Colonic mucosa (tissue), 4 donors: ENCODE measurements at regions not wholly inside any gene's neighbourhood (a gene's known extent, or its start where the extent isn't known, plus 50 kb on each side); places are given as distances from the start of the nearest gene placed in this dataset.

Experiments
- DNase-seq: peaks from one replicate; pipeline ENCODE4 v3.0.0-alpha.2; 2020
- H3K27ac ChIP-seq: fragments of 200-600 bp; one replicate; pipeline ENCODE4 v1.8.0; 2021
- H3K27me3 ChIP-seq: fragments of 200-600 bp; one replicate; pipeline ENCODE4 v1.8.0; 2021
- H3K36me3 ChIP-seq: fragments of 200-600 bp; one replicate; pipeline ENCODE4 v1.8.0; 2021
- H3K4me1 ChIP-seq: fragments of 200-600 bp; one replicate; pipeline ENCODE4 v1.8.0; 2021; ENCODE audit warnings: mild to moderate bottlenecking
- H3K4me3 ChIP-seq: fragments of 200-600 bp; one replicate; pipeline ENCODE4 v1.8.0; 2021
- H3K9ac ChIP-seq, 2 donors: one replicate each; pipeline ENCODE4 v1.7.0; 2013; ENCODE audit warnings: control low read depth in 2 of 2, low read depth in 2 of 2, low read length in 2 of 2
- H3K9me3 ChIP-seq: fragments of 200-600 bp; one replicate; pipeline ENCODE4 v1.8.0; 2021
- intact Hi-C: fragments of 100-400 bp; cut with DNase I; formaldehyde crosslinking; loops from one replicate; pipeline ENCODE4 v1.14.1; 2022
- TF ChIP-seq, protein P1 (sequence below): fragments of 200-600 bp; IDR thresholded peaks from one replicate; pipeline ENCODE4 v1.8.0; 2022; ENCODE audit warnings: antibody characterized with exemption, mild to moderate bottlenecking
- donor health status: healthy.
- donor health status: DM: no; HTN: no; CAD: no.
- donor health status: DM: no; HTN: no; CAD: no.

GRCh38 chr14:40887912-40888311 lies 718.8 kb upstream of the LRFN5 start:
- no peak overlapping the region for H3K27ac ChIP-seq
- no peaks in the 10 kb centered on the region for H3K36me3 ChIP-seq
- no peaks in the 10 kb centered on the region for H3K27me3 ChIP-seq
- no peaks in the 10 kb centered on the region for H3K4me1 ChIP-seq
- intact Hi-C loops: no loop called here
- TF ChIP-seq, protein P1, sequence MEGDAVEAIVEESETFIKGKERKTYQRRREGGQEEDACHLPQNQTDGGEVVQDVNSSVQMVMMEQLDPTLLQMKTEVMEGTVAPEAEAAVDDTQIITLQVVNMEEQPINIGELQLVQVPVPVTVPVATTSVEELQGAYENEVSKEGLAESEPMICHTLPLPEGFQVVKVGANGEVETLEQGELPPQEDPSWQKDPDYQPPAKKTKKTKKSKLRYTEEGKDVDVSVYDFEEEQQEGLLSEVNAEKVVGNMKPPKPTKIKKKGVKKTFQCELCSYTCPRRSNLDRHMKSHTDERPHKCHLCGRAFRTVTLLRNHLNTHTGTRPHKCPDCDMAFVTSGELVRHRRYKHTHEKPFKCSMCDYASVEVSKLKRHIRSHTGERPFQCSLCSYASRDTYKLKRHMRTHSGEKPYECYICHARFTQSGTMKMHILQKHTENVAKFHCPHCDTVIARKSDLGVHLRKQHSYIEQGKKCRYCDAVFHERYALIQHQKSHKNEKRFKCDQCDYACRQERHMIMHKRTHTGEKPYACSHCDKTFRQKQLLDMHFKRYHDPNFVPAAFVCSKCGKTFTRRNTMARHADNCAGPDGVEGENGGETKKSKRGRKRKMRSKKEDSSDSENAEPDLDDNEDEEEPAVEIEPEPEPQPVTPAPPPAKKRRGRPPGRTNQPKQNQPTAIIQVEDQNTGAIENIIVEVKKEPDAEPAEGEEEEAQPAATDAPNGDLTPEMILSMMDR: no peak
- H3K9me3 ChIP-seq: no peaks in the 10 kb centered on the region
- no peak overlapping the region for H3K4me3 ChIP-seq
- no peak for DNase-seq
- no peak overlapping the region for H3K9ac ChIP-seq

DNA sequence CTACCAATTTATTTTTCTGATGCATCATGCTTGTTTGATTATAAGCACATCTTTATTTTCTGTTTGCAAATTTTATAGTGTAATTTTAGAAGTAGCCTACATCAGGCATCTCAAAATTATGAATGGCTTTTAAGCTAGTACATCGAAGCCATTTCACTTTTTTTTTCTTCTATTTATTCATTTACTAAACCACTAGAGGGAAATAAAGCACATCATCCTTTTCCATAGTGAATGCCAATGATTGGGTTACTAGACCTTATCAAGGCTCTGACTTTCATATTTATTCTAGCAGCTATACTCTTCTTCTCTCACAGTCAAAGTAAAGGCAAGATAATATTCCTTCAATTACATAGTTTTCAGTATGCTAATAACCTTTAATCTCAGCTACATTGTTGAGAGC lies 736.4 kb upstream of the LRFN5 start:
- no peak for DNase-seq
- intact Hi-C loops: no loop called here

DNA sequence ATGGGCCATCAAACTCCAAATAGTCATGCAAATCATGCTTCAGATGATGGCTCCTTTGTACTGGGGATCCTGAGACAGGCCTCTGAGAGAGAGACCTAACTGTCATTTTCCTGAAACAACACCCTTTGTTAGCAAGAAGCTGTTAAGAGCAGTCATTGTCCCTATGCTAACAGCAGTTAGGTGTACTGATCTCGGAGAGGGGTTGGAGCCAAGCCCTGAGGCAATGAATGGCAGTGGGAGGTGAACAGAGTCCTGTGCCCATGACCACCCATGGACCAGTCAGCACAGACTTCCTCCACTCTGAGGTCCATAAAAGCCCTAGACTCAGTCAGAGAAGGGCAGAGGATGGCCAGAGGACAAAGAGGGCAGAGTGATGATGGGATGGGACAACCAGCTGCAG lies 747.6 kb upstream of the LRFN5 start:
- intact Hi-C loops: no loop called here
- DNase-seq: no peak
- no peaks in the 10 kb centered on the region for H3K36me3 ChIP-seq
- no peaks in the 10 kb centered on the region for H3K9me3 ChIP-seq
- no peak overlapping the region for H3K27ac ChIP-seq
- no peaks in the 10 kb centered on the region for H3K27me3 ChIP-seq
- H3K9ac ChIP-seq: no peak overlapping the region
- TF ChIP-seq, protein P1: no peak
- no peak overlapping the region for H3K4me3 ChIP-seq
- H3K4me1 ChIP-seq: no peaks in the 10 kb centered on the region

More for the DNA sequence above, 736.4 kb upstream of the LRFN5 start:
- Histone ChIP-seq H3K27me3 (no peaks in the 10 kb centered on the region), H3K9me3 (no peaks in the 10 kb centered on the region), H3K36me3 (no peaks in the 10 kb centered on the region), H3K4me3 (no peak overlapping the region), H3K27ac (no peak overlapping the region), H3K9ac (no peak overlapping the region), H3K4me1 (no peaks in the 10 kb centered on the region)
- TF ChIP-seq, protein P1: no peak

GRCh38 chr14:40855343-40855742 lies 751.3 kb upstream of the LRFN5 start:
- DNase-seq: no peak
- H3K4me3 ChIP-seq: no peak overlapping the region
- no peaks in the 10 kb centered on the region for H3K36me3 ChIP-seq
- H3K9ac ChIP-seq: no peak overlapping the region
- H3K4me1 ChIP-seq: no peaks in the 10 kb centered on the region
- TF ChIP-seq, protein P1: no peak
- intact Hi-C loops: no loop called here
- H3K9me3 ChIP-seq: no peaks in the 10 kb centered on the region
- no peak overlapping the region for H3K27ac ChIP-seq
- H3K27me3 ChIP-seq: no peaks in the 10 kb centered on the region

GRCh38 chr14:40850191-40850590 lies 756.5 kb upstream of the LRFN5 start:
- DNase-seq: no peak
- H3K4me1 ChIP-seq: no peaks in the 10 kb centered on the region
- H3K9ac ChIP-seq: no peak overlapping the region
- H3K27ac ChIP-seq: no peak overlapping the region
- H3K9me3 ChIP-seq: no peaks in the 10 kb centered on the region
- TF ChIP-seq, protein P1: no peak
- intact Hi-C loops: no loop called here
- H3K36me3 ChIP-seq: no peaks in the 10 kb centered on the region
- no peaks in the 10 kb centered on the region for H3K27me3 ChIP-seq
- H3K4me3 ChIP-seq: no peak overlapping the region

GRCh38 chr14:40847480-40847879 lies 759.2 kb upstream of the LRFN5 start:
- Histone ChIP-seq H3K9me3 (no peaks in the 10 kb centered on the region), H3K4me1 (no peaks in the 10 kb centered on the region), H3K27ac (no peak overlapping the region), H3K36me3 (no peaks in the 10 kb centered on the region), H3K4me3 (no peak overlapping the region), H3K27me3 (no peaks in the 10 kb centered on the region), H3K9ac (no peak overlapping the region)
- no peak for DNase-seq
- TF ChIP-seq, protein P1: no peak
- intact Hi-C loops: no loop called here
